HG02938 (cell line): ENCODE measurements at regions not wholly inside any gene's neighbourhood (a gene's known extent, or its start where the extent isn't known, plus 50 kb on each side); places are given as distances from the start of the nearest gene placed in this dataset.
"Not testable (repeated sequence)": the region's sequence is repeated elsewhere in the genome, so short reads cannot be mapped to it uniquely, and the experiment has no call there.

Experiments
- ATAC-seq: cut with Tn5 transposase; IDR thresholded peaks from one replicate; pipeline ENCODE4 v1.9.1; 2021; ENCODE audit warnings: mild to moderate bottlenecking, moderate library complexity; ENCODE audit not compliant: unreplicated experiment

GRCh38 chr4:31415629-31416028 is 695.5 kb downstream of the PCDH7 start:
- no peak for ATAC-seq

- no peak for ATAC-seq
Observed at GRCh38 chr4:31416498-31416897, 696.3 kb downstream of the PCDH7 start.

- ATAC-seq: no peak
Observed at GRCh38 chr4:31417040-31417439, 696.9 kb downstream of the PCDH7 start.

GRCh38 chr4:31422006-31422405 is 701.8 kb downstream of the PCDH7 start:
- no peak for ATAC-seq

- no peak for ATAC-seq
Observed at GRCh38 chr4:31427691-31428090, 707.5 kb downstream of the PCDH7 start.

- no peak for ATAC-seq
Observed at GRCh38 chr4:31442236-31442635, 722.1 kb downstream of the PCDH7 start.

- ATAC-seq: no peak
Observed at GRCh38 chr4:31445526-31445925, 725.4 kb downstream of the PCDH7 start.

GRCh38 chr4:31455612-31456011 is 735.4 kb downstream of the PCDH7 start:
- ATAC-seq: no peak

- no peak for ATAC-seq
Observed at GRCh38 chr4:31458813-31459212, 738.6 kb downstream of the PCDH7 start.

GRCh38 chr4:31461421-31461820 is 741.3 kb downstream of the PCDH7 start:
- no peak for ATAC-seq

GRCh38 chr4:31467781-31468180 is 747.6 kb downstream of the PCDH7 start:
- ATAC-seq: no peak

- no peak for ATAC-seq
Observed at GRCh38 chr4:31474221-31474620, 754.1 kb downstream of the PCDH7 start.

GRCh38 chr4:31482691-31483090 is 762.5 kb downstream of the PCDH7 start:
- ATAC-seq: no peak

GRCh38 chr4:31499216-31499615 is 779.0 kb downstream of the PCDH7 start:
- not testable (repeated sequence) for ATAC-seq

GRCh38 chr4:31516520-31516919 is 796.4 kb downstream of the PCDH7 start:
- no peak for ATAC-seq

GRCh38 chr4:31518796-31519250 is 798.7 kb downstream of the PCDH7 start:
- ATAC-seq: no peak

GRCh38 chr4:31530555-31530954 is 810.4 kb downstream of the PCDH7 start:
- no peak for ATAC-seq

- ATAC-seq: no peak
Observed at GRCh38 chr4:31538877-31539276, 818.7 kb downstream of the PCDH7 start.

- ATAC-seq: no peak
Observed at GRCh38 chr4:31539284-31540069, 819.3 kb downstream of the PCDH7 start.

- ATAC-seq: no peak
Observed at GRCh38 chr4:31545330-31545729, 825.2 kb downstream of the PCDH7 start.

- ATAC-seq: no peak
Observed at GRCh38 chr4:31545755-31546154, 825.6 kb downstream of the PCDH7 start.

GRCh38 chr4:31548021-31548420 is 827.9 kb downstream of the PCDH7 start:
- ATAC-seq: no peak

- ATAC-seq: no peak
Observed at GRCh38 chr4:31548823-31549222, 828.7 kb downstream of the PCDH7 start.
